ENCODE measurements at regions not wholly inside any gene's neighbourhood (a gene's known extent, or its start where the extent isn't known, plus 50 kb on each side); places are given as distances from the start of the nearest gene placed in this dataset.
"Not testable (repeated sequence)": the region's sequence is repeated elsewhere in the genome, so short reads cannot be mapped to it uniquely, and the experiment has no call there.

- no peak for DNase-seq (ENCODE audit: low read depth, low spot score)
- H3K4me3 ChIP-seq (ENCODE audit: low read length): no peak overlapping the region
Observed at GRCh38 chrX:150199803-150200202, 163.3 kb upstream of the MAMLD1 start.

- DNase-seq (ENCODE audit: low read depth, low spot score): no peak
- no peak overlapping the region for H3K4me3 ChIP-seq (ENCODE audit: low read length)
Observed at GRCh38 chrX:150200361-150200760, 162.8 kb upstream of the MAMLD1 start.

- no peak overlapping the region for H3K4me3 ChIP-seq (ENCODE audit: low read length)
- no peak for DNase-seq (ENCODE audit: low read depth, low spot score)
Observed at GRCh38 chrX:150200820-150201287, 162.3 kb upstream of the MAMLD1 start.

GRCh38 chrX:150201391-150201790, 161.7 kb upstream of the MAMLD1 start:
- no peak overlapping the region for H3K4me3 ChIP-seq (ENCODE audit: low read length)
- no peak for DNase-seq (ENCODE audit: low read depth, low spot score)

GRCh38 chrX:150201841-150202240, 161.3 kb upstream of the MAMLD1 start:
- H3K4me3 ChIP-seq (ENCODE audit: low read length): no peak overlapping the region
- DNase-seq (ENCODE audit: low read depth, low spot score): no peak

GRCh38 chrX:150202641-150203247, 160.4 kb upstream of the MAMLD1 start:
- H3K4me3 ChIP-seq (ENCODE audit: low read length): no peak overlapping the region
- DNase-seq (ENCODE audit: low read depth, low spot score): no peak

GRCh38 chrX:150203248-150203645, 159.9 kb upstream of the MAMLD1 start:
- DNase-seq (ENCODE audit: low read depth, low spot score): no peak

GRCh38 chrX:150205011-150205410, 158.1 kb upstream of the MAMLD1 start:
- DNase-seq (ENCODE audit: low read depth, low spot score): no peak
- no peak overlapping the region for H3K4me3 ChIP-seq (ENCODE audit: low read length)

More at GRCh38 chrX:150203248-150203645, 159.9 kb upstream of the MAMLD1 start:
- H3K4me3 ChIP-seq (ENCODE audit: low read length): no peak overlapping the region

- no peak for DNase-seq (ENCODE audit: low read depth, low spot score)
- H3K4me3 ChIP-seq (ENCODE audit: low read length): no peak overlapping the region
Observed at GRCh38 chrX:150207733-150208132, 155.4 kb upstream of the MAMLD1 start.

- no peak overlapping the region for H3K4me3 ChIP-seq (ENCODE audit: low read length)
- no peak for DNase-seq (ENCODE audit: low read depth, low spot score)
Observed at GRCh38 chrX:150211988-150212387, 151.1 kb upstream of the MAMLD1 start.

GRCh38 chrX:150212672-150213480, 150.2 kb upstream of the MAMLD1 start:
- H3K4me3 ChIP-seq (ENCODE audit: low read length): no peak overlapping the region
- DNase-seq (ENCODE audit: low read depth, low spot score): no peak

- DNase-seq (ENCODE audit: low read depth, low spot score): no peak
- H3K4me3 ChIP-seq (ENCODE audit: low read length): no peak overlapping the region
Observed at GRCh38 chrX:150213481-150214030, 149.6 kb upstream of the MAMLD1 start.

- not testable (repeated sequence) for DNase-seq (ENCODE audit: low read depth, low spot score); H3K4me3 ChIP-seq (ENCODE audit: low read length)
Observed at GRCh38 chrX:150216000-150216399, 147.1 kb upstream of the MAMLD1 start.

GRCh38 chrX:150216716-150217115, 146.4 kb upstream of the MAMLD1 start:
- H3K4me3 ChIP-seq (ENCODE audit: low read length): no peak overlapping the region
- DNase-seq (ENCODE audit: low read depth, low spot score): no peak

- H3K4me3 ChIP-seq (ENCODE audit: low read length): no peak overlapping the region
- DNase-seq (ENCODE audit: low read depth, low spot score): no peak
Observed at GRCh38 chrX:150217609-150218008, 145.5 kb upstream of the MAMLD1 start.

GRCh38 chrX:150219374-150220185, 143.5 kb upstream of the MAMLD1 start:
- no peak for DNase-seq (ENCODE audit: low read depth, low spot score)
- H3K4me3 ChIP-seq (ENCODE audit: low read length): no peak overlapping the region

- no peak overlapping the region for H3K4me3 ChIP-seq (ENCODE audit: low read length)
- DNase-seq (ENCODE audit: low read depth, low spot score): no peak
Observed at GRCh38 chrX:150223176-150224015, 139.7 kb upstream of the MAMLD1 start.

- no peak overlapping the region for H3K4me3 ChIP-seq (ENCODE audit: low read length)
- no peak for DNase-seq (ENCODE audit: low read depth, low spot score)
Observed at GRCh38 chrX:150224676-150225075, 138.4 kb upstream of the MAMLD1 start.

GRCh38 chrX:150225266-150225665, 137.9 kb upstream of the MAMLD1 start:
- no peak overlapping the region for H3K4me3 ChIP-seq (ENCODE audit: low read length)

More at GRCh38 chrX:150225266-150225665, 137.9 kb upstream of the MAMLD1 start:
- DNase-seq (ENCODE audit: low read depth, low spot score): no peak
